H1 (cell line): ENCODE measurements at regions not wholly inside any gene's neighbourhood (a gene's known extent, or its start where the extent isn't known, plus 50 kb on each side); places are given as distances from the start of the nearest gene placed in this dataset.

ENCODE experiments used
- ATF2 ChIP-seq: IDR thresholded peaks from 2 replicates; pipeline ENCODE4 v1.6.1; 2012; ENCODE audit warnings: low read length, inconsistent platforms
- CTCF ChIP-seq, 3 experiments: IDR thresholded peaks; 1 replicate in 2 of 3; 2 replicates in 1 of 3; pipeline versions ENCODE4 v1.5.1 to v1.6.1; 2011; ENCODE audit warnings: low read length in 3 of 3, mild to moderate bottlenecking in 3 of 3, inconsistent platforms in 2 of 3, low read depth in 1 of 3, moderate library complexity in 1 of 3; ENCODE audit not compliant: insufficient read depth in 1 of 3; ENCODE audit errors: control extremely low read depth in 1 of 3
- JUN ChIP-seq: IDR thresholded peaks from 2 replicates; pipeline ENCODE4 v1.6.1; 2011; ENCODE audit warnings: low read depth, mild to moderate bottlenecking, improper control_type of control experiment, low read length
- POLR2A ChIP-seq, 2 experiments: IDR thresholded peaks; 1 replicate in 1 of 2; 2 replicates in 1 of 2; pipeline ENCODE4 v1.6.1; 2011; ENCODE audit warnings: low read depth in 2 of 2, low read length in 2 of 2, mild to moderate bottlenecking in 2 of 2; ENCODE audit errors: control extremely low read depth in 1 of 2
- POLR2AphosphoS5 ChIP-seq: IDR thresholded peaks from 2 replicates; pipeline ENCODE4 v1.6.1; 2011; ENCODE audit warnings: low read depth, low read length
- TAF1 ChIP-seq: IDR thresholded peaks from 2 replicates; pipeline ENCODE4 v1.6.1; 2011; ENCODE audit warnings: mild to moderate bottlenecking, low read depth, low read length
- YY1 ChIP-seq: IDR thresholded peaks from 2 replicates; pipeline ENCODE4 v1.6.1; 2011; ENCODE audit warnings: low read depth, mild to moderate bottlenecking, low read length

- TF ChIP-seq POLR2A (IDR thresholded peaks at IDR 0.05; ENCODE audit: control extremely low read depth in 1 of 2, low read depth in 2 of 2, low read length in 2 of 2) (no peak), POLR2AphosphoS5 (no peak), CTCF (IDR thresholded peaks at IDR 0.05; ENCODE audit: control extremely low read depth in 1 of 3, insufficient read depth in 1 of 3, low read depth in 1 of 3, low read length in 3 of 3) (no peak), TAF1 (no peak), ATF2 (no peak), YY1 (no peak), JUN (no peak)
Measured at GRCh38 chr20:26134606-26135005, 438.0 kb upstream of the ZNF337 start.
